ENCODE measurements at regions not wholly inside any gene's neighbourhood (a gene's known extent, or its start where the extent isn't known, plus 50 kb on each side); places are given as distances from the start of the nearest gene placed in this dataset.

GRCh38 chr2:81304154-81304830 is 999.7 kb upstream of the LRRTM1 start:
- TF ChIP-seq, protein P1, sequence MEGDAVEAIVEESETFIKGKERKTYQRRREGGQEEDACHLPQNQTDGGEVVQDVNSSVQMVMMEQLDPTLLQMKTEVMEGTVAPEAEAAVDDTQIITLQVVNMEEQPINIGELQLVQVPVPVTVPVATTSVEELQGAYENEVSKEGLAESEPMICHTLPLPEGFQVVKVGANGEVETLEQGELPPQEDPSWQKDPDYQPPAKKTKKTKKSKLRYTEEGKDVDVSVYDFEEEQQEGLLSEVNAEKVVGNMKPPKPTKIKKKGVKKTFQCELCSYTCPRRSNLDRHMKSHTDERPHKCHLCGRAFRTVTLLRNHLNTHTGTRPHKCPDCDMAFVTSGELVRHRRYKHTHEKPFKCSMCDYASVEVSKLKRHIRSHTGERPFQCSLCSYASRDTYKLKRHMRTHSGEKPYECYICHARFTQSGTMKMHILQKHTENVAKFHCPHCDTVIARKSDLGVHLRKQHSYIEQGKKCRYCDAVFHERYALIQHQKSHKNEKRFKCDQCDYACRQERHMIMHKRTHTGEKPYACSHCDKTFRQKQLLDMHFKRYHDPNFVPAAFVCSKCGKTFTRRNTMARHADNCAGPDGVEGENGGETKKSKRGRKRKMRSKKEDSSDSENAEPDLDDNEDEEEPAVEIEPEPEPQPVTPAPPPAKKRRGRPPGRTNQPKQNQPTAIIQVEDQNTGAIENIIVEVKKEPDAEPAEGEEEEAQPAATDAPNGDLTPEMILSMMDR (IDR thresholded peaks at IDR 0.05; ENCODE audit: insufficient read depth, low read length) = no peak
- DNase-seq (ENCODE audit: low read depth) = no peak
- H3K4me3 ChIP-seq (ENCODE audit: low read depth, low read length) = no peak overlapping the region

GRCh38 chr2:81303321-81303720 is 998.8 kb upstream of the LRRTM1 start:
- TF ChIP-seq, protein P1 (IDR thresholded peaks at IDR 0.05; ENCODE audit: insufficient read depth, low read length) = no peak
- no peak overlapping the region for H3K4me3 ChIP-seq (ENCODE audit: low read depth, low read length)
- DNase-seq (ENCODE audit: low read depth) = no peak

- TF ChIP-seq, protein P1 (IDR thresholded peaks at IDR 0.05; ENCODE audit: insufficient read depth, low read length) = no peak
- H3K4me3 ChIP-seq (ENCODE audit: low read depth, low read length) = no peak overlapping the region
- no peak for DNase-seq (ENCODE audit: low read depth)
Observed at GRCh38 chr2:81299841-81300240, 995.3 kb upstream of the LRRTM1 start.

DNA sequence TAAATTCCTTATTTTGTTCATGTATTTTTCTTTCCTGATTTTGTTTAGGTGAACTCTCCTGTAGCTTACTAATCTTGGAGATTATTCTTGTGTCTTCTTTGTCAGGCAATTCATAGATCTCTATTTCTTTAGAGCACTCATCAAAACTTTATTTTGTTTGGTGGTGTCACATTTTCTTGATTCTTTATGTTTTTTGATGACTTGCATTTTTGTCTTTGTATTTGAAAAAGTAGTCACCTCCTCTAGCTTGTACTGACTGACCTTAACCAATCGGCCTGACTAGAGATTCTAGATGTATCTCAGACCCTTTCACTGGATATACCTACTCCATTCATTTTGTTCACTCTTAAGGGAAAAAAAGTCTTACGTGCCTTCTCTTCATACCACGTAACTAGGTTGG is 986.3 kb upstream of the LRRTM1 start:
- TF ChIP-seq, protein P1 (IDR thresholded peaks at IDR 0.05; ENCODE audit: insufficient read depth, low read length) = no peak
- H3K4me3 ChIP-seq (ENCODE audit: low read depth, low read length) = no peak overlapping the region
- DNase-seq (ENCODE audit: low read depth) = no peak

DNA sequence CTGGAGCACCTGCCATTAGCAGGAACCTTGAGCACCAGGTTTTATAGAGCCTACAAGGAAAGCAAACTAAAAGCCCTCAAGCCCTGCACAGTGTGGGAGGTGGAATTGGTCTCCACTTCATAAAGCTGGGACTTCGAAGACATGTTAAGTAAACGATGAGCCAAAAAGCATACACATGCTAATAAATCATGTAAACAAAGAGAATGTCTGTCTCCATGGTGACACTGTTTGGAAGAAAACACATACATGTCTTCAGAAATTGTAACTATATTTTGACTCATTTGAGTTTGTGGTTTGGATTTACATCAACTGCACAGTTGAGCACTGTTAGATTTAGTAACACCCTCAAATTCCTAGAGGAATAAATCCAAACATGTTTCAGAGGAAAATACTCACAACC is 978.5 kb upstream of the LRRTM1 start:
- no peak overlapping the region for H3K4me3 ChIP-seq (ENCODE audit: low read depth, low read length)
- TF ChIP-seq, protein P1 (IDR thresholded peaks at IDR 0.05; ENCODE audit: insufficient read depth, low read length) = no peak
- DNase-seq (ENCODE audit: low read depth) = no peak

DNA sequence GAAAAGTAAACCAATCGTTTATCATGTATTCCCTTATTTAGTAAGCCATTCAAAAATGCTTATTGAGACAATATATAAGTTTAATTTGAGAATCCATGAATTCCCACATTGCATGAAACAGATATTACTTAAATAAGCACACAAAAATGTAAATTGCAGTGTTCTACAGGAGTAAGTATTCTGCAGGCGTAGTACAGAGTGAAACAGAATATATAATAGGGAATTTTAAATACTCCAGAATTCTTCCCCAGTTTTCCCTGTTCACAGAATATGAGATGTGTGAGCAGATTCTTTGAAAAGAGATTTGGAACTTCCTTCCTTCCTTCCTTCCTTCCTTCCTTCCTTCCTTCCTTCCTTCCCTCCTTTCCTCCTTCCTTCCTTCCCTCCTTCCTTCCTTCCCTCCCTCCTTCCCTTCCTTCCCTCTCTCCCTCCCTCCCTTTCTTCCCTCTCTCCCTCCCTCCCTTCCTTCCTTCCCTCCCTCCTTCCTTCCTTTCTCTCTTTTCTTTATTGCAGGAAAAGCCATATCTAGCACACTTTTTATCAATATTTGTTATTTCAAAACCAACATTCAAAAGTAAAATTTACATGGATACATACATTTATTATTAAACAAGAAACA is 977.7 kb upstream of the LRRTM1 start:
- DNase-seq (ENCODE audit: low read depth) = no peak
- TF ChIP-seq, protein P1 (IDR thresholded peaks at IDR 0.05; ENCODE audit: insufficient read depth, low read length) = no peak
- H3K4me3 ChIP-seq (ENCODE audit: low read depth, low read length) = no peak overlapping the region

All from fibroblast of the aortic adventitia (primary cell).